Testis (tissue), 2 donors: ENCODE measurements at regions not wholly inside any gene's neighbourhood (a gene's known extent, or its start where the extent isn't known, plus 50 kb on each side); places are given as distances from the start of the nearest gene placed in this dataset.

Source experiments
- DNase-seq: peaks from one replicate; pipeline ENCODE4 v3.0.0-alpha.2; 2019
- H3K27ac ChIP-seq, 2 donors: fragments of 200-600 bp; sonication (generic); one replicate each; pipeline ENCODE4 v1.5.1; 2019
- H3K27me3 ChIP-seq: fragments of 200-600 bp; sonication (generic); one replicate; pipeline ENCODE4 v1.5.1; 2019
- H3K36me3 ChIP-seq: fragments of 200-600 bp; sonication (generic); one replicate; pipeline ENCODE4 v1.5.1; 2017; ENCODE audit warnings: low read depth; ENCODE audit errors: missing control alignments
- H3K4me1 ChIP-seq: fragments of 200-600 bp; sonication (generic); one replicate; pipeline ENCODE4 v1.5.1; 2019
- H3K4me3 ChIP-seq, 2 donors: fragments of 200-600 bp; sonication (generic); one replicate each; pipeline ENCODE4 v1.5.1; 2017 to 2019
- H3K9me3 ChIP-seq: fragments of 200-600 bp; sonication (generic); one replicate; pipeline ENCODE4 v1.5.1; 2017
- POLR2A ChIP-seq: fragments of 450-650 bp; IDR thresholded peaks from one replicate; pipeline ENCODE4 v1.6.1; 2017; ENCODE audit warnings: antibody characterized with exemption, mild to moderate bottlenecking, moderate library complexity
- WGBS, 2 donors: methylation state at CpG; one replicate each; pipeline ENCODE4 v1.1.5; 2018; 5-methylcytosine and 5-hydroxymethylcytosine counted together
- intact Hi-C: fragments of 100-400 bp; cut with DNase I; formaldehyde crosslinking; loops from one replicate; pipeline ENCODE4 v1.15.1; 2023; ENCODE audit warnings: low total_unique reads
- TF ChIP-seq, protein P1 (sequence below), 3 experiments: fragments of 450-650 bp in 2 of 3; fragments of 200-600 bp in 1 of 3; sonication (generic) in 1 of 3; IDR thresholded peaks; one replicate each; pipeline ENCODE4 v1.5.1; 2016 to 2019; ENCODE audit warnings: antibody characterized with exemption in 3 of 3, mild to moderate bottlenecking in 2 of 3, moderate library complexity in 1 of 3

DNA sequence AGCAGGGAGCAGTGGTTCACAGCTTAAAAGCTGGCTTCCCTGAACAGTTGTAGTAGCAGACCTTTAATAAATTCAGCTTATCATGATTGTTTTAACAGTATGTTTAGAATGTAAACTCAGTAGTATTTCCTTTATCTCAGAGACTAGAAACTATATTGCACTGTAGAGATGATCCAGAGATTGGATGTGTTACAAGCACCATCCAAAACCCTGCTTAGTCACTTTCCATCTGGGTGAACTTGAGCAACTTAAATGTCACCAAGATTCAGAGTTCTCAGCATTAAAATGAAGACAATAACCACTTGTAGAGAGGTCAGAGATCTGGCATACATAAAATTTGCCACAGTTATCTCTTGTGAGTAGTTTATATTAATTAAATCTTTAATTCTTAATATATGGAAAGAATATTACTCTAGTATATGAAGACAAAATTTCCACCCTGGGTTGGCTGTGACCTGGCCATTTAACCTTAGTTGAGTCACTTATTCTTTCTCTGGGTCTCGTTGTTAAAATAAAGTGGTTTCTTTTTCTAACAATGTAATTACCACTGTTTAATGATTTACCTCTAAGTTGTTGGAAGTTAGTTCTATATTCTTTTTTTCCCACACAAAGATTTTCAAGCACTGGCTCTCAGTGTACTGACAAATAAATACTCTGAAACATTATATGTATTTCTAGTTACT lies 239.2 kb upstream of the FKBP1C start:
- intact Hi-C loops = no loop called here
- 55 to 78% methylated on average over 1 of the region's 1 CpG for whole genome bisulfite sequencing, 2 donors
- TF ChIP-seq, protein P1, sequence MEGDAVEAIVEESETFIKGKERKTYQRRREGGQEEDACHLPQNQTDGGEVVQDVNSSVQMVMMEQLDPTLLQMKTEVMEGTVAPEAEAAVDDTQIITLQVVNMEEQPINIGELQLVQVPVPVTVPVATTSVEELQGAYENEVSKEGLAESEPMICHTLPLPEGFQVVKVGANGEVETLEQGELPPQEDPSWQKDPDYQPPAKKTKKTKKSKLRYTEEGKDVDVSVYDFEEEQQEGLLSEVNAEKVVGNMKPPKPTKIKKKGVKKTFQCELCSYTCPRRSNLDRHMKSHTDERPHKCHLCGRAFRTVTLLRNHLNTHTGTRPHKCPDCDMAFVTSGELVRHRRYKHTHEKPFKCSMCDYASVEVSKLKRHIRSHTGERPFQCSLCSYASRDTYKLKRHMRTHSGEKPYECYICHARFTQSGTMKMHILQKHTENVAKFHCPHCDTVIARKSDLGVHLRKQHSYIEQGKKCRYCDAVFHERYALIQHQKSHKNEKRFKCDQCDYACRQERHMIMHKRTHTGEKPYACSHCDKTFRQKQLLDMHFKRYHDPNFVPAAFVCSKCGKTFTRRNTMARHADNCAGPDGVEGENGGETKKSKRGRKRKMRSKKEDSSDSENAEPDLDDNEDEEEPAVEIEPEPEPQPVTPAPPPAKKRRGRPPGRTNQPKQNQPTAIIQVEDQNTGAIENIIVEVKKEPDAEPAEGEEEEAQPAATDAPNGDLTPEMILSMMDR (IDR thresholded peaks at IDR 0.05) = no peak
- TF ChIP-seq POLR2A = no peak
- Histone ChIP-seq H3K27ac (no peak overlapping the region), H3K4me1 (no peaks in the 10 kb centered on the region), H3K36me3 (no peaks in the 10 kb centered on the region), H3K27me3 (no peaks in the 10 kb centered on the region), H3K9me3 (no peaks in the 10 kb centered on the region), H3K4me3 (no peak overlapping the region)
- no peak for DNase-seq

DNA sequence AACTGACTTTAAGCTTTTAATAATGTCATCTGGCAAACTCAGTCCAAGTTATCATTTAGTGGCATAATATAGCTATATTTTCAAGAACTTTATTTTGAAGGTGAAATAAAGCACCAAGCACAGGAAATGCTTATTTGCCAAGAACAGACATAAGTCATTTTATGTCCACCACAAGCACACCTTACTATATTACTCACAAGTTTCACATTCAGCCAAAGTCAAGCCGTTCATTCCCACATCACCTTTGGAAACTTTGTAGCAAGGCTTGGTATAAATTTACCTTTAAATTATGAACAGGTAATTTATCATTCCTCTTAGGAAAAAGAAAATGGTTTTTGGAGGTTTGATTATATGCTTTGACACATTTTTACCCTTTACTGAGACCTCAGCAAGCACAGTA lies 236.8 kb upstream of the FKBP1C start:
- H3K27ac ChIP-seq = no peak overlapping the region
- H3K4me1 ChIP-seq = no peaks in the 10 kb centered on the region
- H3K36me3 ChIP-seq = no peaks in the 10 kb centered on the region
- intact Hi-C loops = no loop called here
- TF ChIP-seq, protein P1 (IDR thresholded peaks at IDR 0.05) = no peak
- no peak for TF ChIP-seq POLR2A
- no peaks in the 10 kb centered on the region for H3K9me3 ChIP-seq
- H3K27me3 ChIP-seq = no peaks in the 10 kb centered on the region
- no peak for DNase-seq
- 67 to 68% methylated on average over 1 of the region's 1 CpG for WGBS, 2 donors
- no peak overlapping the region for H3K4me3 ChIP-seq

DNA sequence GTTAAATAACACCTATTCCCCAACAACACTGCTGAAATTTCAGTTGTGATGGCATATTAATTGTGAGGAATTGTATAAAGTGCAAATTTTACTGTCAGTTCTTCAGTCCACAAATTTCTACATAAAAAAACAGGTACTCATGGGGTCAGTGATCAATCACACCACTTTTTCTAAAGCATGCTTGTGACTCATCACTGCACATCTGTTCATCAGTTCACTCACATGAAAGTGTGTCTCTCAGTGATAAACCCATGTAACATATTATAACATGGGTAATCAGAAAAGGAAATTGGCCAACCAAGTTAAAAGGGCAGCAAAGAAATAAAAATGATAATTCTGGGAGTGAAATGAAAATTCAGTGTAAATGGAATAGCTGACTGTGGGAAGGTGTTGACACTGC lies 234.7 kb upstream of the FKBP1C start:
- Histone ChIP-seq H3K27me3 (no peaks in the 10 kb centered on the region), H3K9me3 (no peaks in the 10 kb centered on the region), H3K36me3 (no peaks in the 10 kb centered on the region), H3K4me3 (no peak overlapping the region), H3K27ac (no peak overlapping the region), H3K4me1 (no peaks in the 10 kb centered on the region)
- DNase-seq = no peak
- intact Hi-C loops = no loop called here
- TF ChIP-seq POLR2A = no peak
- TF ChIP-seq, protein P1 (IDR thresholded peaks at IDR 0.05) = no peak

DNA sequence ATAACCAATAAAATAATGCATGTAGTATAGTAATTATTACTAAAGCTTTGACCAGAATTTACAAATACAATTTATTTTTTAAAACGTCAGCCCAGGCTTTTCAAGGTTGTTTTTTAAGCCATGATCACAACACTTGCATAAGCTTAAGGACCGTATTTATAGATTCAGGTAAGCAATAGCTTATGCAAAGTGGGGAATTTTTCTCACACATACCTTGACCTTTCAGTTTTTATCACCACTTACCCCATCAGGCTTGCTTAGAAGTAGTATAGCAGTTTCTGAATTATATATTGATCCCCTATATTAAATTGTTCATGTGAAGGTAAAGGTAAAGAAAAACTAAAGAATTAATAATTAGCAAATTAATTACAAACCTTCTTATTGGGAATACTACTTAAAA lies 232.3 kb upstream of the FKBP1C start:
- Histone ChIP-seq H3K27me3 (no peaks in the 10 kb centered on the region), H3K36me3 (no peaks in the 10 kb centered on the region), H3K4me3 (no peak overlapping the region), H3K9me3 (no peaks in the 10 kb centered on the region), H3K4me1 (no peaks in the 10 kb centered on the region), H3K27ac (no peak overlapping the region)
- no peak for DNase-seq
- no peak for TF ChIP-seq POLR2A
- TF ChIP-seq, protein P1 (IDR thresholded peaks at IDR 0.05) = no peak
- WGBS, 2 donors = 82 to 92% methylated on average over 2 of the region's 2 CpGs
- intact Hi-C loops = no loop called here

DNA sequence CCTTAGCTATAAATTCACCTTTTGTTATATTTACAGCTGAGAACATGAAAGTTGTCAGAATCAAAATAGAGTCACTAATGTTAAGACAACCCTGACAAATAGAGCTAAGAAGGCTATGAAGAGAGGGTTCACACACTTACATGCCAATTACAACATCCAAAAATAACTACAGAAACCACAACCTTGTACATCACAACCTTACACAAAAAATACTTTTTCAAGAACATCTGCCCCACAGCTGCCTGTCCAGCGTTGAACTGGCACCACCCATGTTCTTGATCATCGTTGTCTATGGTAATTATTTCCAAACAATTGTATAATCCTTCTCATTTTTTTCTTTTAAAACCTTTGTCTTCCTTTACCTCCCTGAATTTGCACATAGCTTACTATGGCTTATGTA lies 231.2 kb upstream of the FKBP1C start:
- no peak for DNase-seq
- 72 to 82% methylated on average over 2 of the region's 2 CpGs for WGBS, 2 donors
- no peak for TF ChIP-seq POLR2A
- H3K4me1 ChIP-seq = no peaks in the 10 kb centered on the region
- no peaks in the 10 kb centered on the region for H3K27me3 ChIP-seq
- no peaks in the 10 kb centered on the region for H3K36me3 ChIP-seq
- no peaks in the 10 kb centered on the region for H3K9me3 ChIP-seq
- H3K4me3 ChIP-seq = no peak overlapping the region
- intact Hi-C loops = no loop called here
- no peak overlapping the region for H3K27ac ChIP-seq
